Head of caudate nucleus (tissue), 42 donors: ENCODE measurements at regions not wholly inside any gene's neighbourhood (a gene's known extent, or its start where the extent isn't known, plus 50 kb on each side); places are given as distances from the start of the nearest gene placed in this dataset.
"Not testable (repeated sequence)": the region's sequence is repeated elsewhere in the genome, so short reads cannot be mapped to it uniquely, and the experiment has no call there.

Source experiments
- DNase-seq, 42 donors: peaks; one replicate each; pipeline versions ENCODE4 v3.0.0 to v3.0.0-alpha.2; 2020 to 2021; ENCODE audit warnings: mixed read lengths in 7 of 42
- intact Hi-C: fragments of 100-400 bp; cut with DNase I; formaldehyde crosslinking; loops from one replicate; pipeline ENCODE4 v1.15.0; 2022

DNA sequence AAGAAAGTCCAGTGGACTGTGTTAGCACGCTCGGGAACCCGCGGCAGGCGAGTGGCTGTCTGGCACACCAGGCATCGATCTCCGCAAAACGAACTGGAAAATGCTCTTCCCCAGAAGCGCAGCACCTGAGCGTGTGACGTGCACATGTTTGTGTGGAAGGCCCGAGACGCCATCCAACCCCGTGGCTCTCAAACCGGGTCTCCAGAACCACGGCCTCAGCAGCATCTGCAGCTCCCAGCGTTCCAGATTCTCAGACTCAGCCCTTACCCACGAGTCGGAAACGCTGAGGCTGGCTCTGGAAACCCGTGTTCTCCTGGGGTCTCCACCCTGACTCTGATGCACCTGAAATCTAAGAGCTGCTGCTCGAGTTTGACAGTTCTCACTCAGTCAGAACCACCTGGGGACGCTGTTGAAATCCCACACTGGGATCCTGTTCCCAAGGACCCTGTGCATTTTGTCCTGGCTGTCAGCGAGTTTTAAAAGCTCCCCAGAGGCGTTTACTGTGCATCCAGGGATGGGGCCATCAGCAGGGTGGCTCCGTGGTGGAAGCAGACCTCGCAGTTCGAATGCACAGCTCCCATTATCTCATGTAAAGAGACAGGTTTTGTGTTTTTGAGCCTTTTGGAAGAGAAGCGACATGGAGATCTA, 69.0 kb downstream of the DLL1 start:
- DNase-seq: peak in 14 of 42 donors; percentile 7 to 40 (median 20)
- intact Hi-C loops: no loop called here

DNA sequence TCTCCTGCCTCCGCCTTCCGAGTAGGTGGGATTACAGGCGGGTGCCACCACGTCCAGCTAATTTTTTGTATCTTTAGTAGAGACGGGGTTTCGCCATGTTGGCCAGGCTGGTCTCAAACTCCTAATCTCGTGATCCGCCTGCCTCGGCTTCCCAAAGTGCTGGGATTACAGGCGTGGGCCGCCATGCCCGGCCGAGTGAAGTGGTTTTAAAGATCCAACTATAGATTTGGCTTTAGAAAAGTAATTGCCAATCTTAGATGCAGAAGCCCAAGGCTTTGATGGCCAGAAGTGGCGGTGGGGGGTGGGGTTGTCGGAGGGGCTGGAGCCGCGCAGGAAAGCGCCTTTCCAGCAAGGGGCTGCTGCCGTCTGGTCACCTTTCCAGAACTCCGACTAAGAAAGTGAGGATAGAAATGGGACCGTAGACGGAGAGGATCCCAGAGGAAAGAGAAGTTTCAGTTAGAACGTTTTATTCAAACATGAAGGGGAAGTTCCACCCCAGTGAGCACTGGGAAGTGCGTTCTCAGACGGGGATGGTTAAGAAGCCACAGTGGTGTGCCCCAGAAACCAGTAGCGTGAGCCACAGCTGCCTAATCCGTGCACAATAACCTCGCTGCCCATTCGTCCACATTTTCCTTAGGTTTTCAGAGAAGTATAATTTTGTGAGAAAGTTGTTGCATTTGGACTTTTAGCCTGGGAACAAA, 69.7 kb downstream of the DLL1 start:
- intact Hi-C loops: no loop called here

DNA sequence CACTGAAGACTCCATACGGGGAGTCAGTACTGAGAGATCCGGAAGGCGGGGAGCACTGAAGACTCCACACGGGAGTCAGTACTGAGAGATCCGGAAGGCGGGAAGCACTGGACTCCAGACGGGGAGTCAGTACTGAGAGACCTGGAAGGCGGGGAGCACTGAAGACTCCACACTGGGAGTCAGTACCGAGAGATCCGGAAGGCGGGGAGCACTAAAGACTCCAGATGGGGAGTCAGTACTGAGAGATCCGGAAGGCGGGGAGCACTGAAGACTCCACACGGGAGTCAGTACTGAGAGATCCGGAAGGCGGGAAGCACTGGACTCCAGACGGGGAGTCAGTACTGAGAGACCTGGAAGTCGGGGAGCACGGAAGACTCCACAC, 77.2 kb downstream of the DLL1 start:
- DNase-seq: peak in 2 of 42 donors; percentile 3 to 11
- intact Hi-C loops: not testable (repeated sequence)

More for the DNA sequence above, 69.7 kb downstream of the DLL1 start:
- DNase-seq: peak in 12 of 42 donors; percentile 2 to 37 (median 14)

DNA sequence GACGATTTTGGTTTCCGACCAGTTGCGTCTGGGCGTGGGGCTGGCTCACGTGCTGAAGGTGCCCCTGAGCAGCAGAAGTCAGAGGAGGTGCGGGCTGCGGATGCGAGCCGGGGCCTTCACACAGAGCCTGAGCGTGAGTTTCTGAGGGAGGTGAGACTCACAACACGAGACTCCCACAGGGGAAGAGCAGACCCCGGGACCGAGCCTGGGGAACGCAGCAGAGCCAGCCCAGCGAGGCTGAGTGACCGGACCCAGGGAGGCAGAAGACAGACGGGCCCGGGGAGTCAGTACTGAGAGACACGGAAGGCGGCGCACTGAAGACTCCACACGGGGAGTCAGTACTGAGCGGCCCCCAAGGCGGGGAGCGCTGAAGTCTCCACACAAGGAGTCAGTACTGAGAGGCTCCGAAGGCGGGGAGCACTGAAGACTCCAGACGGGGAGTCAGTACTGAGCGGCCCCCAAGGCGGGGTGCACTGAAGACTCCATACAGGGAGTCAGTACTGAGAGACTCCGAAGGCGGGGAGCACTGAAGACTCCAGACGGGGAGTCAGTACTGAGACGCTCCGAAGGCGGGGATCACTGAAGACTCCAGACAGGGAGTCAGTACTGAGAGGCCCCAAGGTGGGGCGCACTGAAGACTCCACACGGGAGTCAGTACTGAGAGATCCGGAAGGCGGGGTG, 77.8 kb downstream of the DLL1 start:
- intact Hi-C loops: no loop called here
- peak in 7 of 42 donors; percentile 2 to 21 (median 10) for DNase-seq

DNA sequence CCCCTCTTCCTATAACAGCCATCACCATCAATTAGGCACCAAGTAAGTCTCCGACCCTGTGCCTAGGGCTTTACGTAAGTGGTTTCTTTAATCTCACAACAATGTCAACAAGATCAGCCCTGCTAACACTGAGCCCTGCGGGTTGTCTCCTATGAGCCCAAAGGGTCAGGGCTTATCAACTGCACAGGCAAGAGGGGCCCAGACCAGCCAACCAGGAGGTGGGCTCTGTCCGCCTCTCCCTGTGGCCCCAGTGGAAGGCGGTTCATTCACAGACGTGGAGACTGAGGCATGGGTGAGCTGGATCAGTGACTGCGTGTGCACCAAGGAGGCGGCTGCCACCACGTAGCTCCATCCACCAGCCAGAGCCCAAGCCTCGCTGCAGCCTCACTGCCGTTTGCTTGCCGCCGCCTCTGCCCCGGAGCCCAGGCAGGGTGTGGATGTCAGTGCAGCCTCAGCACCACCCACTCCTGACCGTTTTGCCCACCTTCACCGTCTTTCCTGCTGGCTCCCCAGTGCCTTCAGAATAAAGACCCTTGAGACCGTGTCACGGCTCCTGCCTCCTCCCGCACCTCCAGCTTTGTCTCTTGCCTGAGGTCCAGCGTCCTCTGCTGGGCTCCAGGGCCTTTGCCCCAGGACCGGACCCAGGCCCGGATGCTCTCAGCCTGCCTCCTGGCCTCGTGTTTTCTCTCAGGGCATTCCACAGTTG, 78.7 kb downstream of the DLL1 start:
- intact Hi-C loops: no loop called here
- DNase-seq: peak in 9 of 42 donors; percentile 3 to 34 (median 12)

DNA sequence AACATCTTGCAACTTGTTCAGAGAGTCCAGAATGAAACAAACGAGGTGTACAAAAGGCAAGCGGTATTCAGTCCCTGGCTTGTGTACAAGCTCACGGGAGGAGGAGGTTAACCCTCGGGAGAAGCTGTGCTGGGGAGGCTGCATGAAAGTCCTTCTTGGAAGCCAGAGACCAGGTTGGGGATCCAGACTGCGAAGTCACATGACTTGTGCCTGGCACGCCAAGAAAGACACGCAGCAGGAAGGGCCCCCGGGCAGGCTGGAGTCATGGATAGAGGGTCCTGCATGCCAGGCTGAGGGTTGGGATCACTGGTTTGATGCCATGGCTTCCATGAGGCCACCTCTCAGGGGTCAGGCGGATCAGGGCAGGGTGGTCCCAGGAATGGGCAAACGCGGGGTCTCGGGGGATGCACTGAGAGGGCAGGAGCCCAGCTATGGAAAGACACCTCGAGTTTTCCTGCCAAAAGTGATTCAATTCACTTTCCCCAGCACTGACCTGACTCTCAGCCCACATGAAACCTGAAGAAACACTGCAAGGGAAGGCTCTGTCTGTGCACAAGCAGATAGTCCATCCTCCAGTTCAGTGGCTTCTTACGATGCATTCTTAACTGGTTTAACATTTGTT, 79.4 kb downstream of the DLL1 start:
- intact Hi-C loops: no loop called here
- DNase-seq: peak in 8 of 42 donors; percentile 7 to 38 (median 12)

DNA sequence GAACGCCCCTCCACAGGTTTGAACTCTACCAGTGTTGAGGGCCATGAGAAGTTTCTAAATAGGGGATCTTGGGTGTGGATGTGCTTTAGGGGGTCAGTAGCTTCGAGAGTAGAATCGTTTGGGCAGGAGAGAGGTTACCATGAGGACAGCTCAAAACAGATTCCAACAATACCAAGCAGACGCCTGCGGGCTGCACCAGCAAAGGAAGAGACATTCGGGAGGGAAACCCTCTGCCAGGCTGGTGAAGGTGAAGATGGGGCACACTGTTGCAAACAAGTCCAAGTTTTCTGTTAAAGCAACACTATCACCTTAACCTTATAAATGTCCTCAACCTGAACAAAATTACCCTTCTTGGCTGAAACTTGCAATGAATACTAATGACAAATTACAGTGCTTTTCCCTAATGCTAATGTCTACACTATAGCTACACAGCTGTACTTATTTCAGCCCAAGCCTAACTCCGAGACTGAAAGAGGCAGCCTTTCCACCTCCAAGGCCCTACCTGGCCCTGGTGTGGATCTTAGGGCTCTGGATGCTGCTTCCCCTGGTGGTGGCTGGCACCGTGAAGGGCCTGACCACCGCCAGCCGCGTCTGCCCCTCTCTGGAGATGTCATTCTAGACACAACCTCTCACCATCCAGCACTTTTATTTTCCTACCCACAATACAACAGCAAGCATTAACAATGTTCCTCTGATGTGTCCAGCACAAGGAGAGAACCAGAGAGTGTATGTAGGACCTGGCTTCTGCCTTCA, 80.1 kb downstream of the DLL1 start:
- peak in 6 of 42 donors; percentile 1 to 30 (median 8) for DNase-seq
- intact Hi-C loops: no loop called here

DNA sequence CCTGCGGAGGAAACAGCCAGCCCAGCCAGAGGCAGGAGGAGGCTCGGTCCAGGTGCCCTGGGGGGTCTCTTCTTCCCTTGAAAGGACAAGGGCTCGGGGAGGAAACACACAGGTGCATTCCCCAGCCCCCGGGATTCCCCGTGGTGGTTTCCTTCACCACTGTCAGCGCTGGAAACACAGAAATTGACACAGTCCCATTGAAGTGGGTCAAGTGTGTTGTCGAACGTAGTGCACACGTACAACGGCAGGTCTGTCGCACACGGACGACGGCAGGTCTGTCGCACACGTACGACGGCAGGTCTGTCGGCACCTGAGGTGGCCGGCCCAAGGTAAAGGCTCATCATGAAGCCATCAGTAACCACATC, 80.9 kb downstream of the DLL1 start:
- DNase-seq: peak in 5 of 42 donors; percentile 4 to 24 (median 16)
- intact Hi-C loops: no loop called here

DNA sequence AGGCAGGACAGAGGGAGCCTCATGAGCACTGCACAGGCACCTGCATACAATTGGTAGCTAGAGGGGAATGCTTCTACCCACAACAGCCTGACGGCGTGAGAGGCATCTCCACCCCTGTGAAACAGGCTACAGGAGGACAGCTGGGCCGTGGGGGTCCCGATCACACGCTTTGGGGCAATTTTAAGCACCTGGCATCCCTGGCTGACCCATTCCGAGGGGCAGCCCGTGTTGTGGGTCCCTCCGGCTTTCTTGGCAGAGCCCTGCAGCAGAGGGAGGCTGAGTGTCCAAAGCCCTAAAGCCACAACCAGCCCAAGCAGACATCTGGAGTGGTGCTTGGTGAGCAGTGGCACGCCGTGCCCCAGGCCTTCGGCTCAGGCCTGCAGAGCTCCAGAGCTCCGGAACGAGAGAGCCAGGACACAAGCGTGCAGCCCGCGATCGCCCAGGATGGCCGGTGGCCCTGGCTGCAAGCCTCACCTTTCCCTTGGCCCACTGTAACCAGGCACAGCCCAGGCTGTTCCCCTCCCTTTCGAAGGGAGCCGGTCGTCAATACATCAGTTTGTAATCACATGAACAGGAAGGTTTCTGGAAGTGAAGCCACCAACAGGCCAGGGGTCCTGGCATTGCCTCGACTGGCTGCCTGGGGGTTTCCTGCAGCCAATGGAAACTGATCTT, 81.4 kb downstream of the DLL1 start:
- intact Hi-C loops: no loop called here
- peak in 12 of 42 donors; percentile 4 to 34 (median 14) for DNase-seq

DNA sequence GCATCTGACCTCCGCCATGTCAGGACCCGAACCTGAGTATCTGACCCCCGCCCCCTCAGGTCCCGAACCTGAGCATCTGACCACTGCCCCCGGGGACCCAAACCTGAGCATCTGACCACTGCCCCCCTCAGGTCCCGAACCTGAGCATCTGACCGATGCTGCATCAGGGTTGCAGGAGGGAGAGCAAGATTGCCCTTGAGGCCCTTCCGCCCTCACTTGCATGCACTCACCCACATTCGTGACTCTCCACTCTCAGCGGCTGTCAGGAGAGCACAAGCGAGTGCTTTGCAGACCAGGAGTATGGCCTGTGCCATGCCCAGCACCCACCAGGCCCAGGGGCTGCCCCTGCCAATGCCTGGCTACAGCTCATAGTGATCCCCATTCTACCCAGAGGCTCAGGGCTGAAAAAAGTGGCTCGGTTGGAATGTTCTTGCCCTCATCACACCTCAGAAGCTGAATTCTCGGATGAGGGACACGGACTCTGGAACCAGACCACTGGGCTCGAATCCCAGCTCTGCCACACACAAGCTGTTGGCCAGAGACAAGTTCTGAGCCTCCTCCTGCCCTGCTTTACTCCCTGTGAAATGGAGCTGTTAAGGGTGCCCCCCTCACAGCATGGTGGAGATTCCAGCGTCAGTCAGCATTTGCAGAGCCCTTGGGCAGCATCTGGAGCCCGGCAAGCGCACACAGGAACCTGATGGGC, 82.1 kb downstream of the DLL1 start:
- DNase-seq: peak in 14 of 42 donors; percentile 1 to 32 (median 12)
- intact Hi-C loops: no loop called here

DNA sequence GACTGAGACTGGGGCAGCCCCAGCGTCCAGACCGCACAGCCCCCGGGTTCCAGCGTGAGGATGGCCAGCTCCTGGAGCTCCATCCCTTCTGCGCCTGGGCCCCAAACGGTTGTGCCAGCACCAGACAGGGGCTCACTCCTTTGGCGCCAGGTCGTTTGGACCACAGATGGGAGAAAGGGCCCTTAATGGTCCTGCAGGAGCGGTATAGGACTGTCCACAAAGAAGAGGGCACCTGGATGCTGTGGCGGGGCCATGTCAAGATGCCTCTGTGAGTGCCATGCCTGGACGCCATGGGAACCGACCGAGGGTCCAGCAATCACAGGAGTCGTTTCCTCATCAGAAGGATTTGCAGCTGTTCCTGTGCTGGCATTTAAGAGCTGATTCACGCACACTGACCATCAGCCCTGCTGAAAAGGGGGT, 82.7 kb downstream of the DLL1 start:
- DNase-seq: peak in 11 of 42 donors; percentile 5 to 36 (median 23)
- intact Hi-C loops: no loop called here

DNA sequence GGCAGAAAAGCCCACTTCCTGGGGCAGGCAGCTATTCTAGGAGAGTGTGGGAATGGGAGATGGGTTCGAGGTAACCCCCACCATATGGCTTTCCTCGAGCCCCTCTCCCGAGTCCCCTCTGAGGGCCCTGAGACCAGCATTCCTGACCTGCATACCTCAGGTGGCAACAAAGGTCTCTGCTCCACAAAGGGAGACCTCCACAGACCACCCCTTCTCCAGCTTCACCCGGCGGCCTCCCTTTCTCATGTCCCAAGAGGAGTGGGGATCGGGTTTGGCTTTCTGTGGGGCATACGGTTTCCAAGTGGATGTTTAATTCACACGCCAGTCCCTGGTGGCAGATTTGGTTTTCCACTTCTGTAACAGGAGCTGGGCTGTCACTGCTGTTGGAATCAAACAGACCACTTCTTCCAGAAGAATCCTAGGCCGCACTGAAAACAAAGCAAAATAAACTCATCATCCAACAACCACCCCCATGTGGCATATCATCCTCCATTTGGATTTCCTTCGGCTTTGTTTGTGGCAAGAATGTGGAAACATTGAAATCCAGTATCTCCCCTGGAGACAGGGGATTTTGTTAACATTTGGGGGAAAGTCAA, 83.2 kb downstream of the DLL1 start:
- intact Hi-C loops: no loop called here

DNA sequence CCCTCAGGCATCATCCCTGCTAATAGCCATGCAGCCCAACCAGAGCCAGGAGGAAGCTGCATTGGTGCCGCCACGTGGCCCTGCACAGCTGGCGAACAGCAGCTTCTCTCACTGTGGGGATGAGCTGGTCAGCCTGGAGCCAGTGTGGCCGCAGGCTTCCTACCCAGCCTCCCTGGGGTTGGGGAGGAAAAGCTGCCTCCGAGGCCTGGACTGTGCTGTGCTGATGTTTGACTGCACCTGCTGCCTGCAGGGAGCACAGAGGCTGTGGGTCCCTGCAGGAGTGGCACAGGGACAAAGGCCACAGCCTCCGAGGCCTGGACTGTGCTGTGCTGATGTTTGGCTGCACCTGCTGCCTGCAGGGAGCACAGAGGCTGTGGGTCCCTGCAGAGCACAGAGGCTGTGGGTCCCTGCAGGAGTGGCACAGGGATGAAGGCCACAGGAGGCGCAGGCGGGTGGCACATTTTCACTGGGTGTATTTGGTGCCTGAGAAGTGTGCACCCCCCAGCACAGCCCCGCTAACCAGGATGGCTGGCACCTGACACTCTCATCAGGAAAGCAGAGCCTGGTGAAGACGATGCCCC, 83.9 kb downstream of the DLL1 start:
- peak in 10 of 42 donors; percentile 1 to 33 (median 18) for DNase-seq

More for the DNA sequence above, 83.2 kb downstream of the DLL1 start:
- DNase-seq: peak in 7 of 42 donors; percentile 3 to 33 (median 23)

DNA sequence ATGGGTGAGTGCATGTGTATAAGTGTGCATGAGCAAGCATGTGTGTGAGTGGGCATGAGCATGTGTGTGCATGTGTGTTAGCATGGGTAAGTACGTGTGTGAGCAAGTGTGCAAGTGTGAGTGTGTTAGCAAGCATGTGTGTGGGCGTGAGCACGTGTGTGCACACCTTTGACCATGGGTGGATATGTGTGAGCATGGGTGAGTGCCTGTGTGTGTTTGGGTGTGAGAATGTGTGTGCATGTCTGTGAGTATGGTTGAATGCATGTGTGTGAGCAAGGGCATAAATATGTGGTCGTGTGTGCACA, 84.6 kb downstream of the DLL1 start:
- DNase-seq: peak in 3 of 42 donors; percentile 3 to 20 (median 6)
- intact Hi-C loops: no loop called here

More for the DNA sequence above, 83.9 kb downstream of the DLL1 start:
- intact Hi-C loops: no loop called here

DNA sequence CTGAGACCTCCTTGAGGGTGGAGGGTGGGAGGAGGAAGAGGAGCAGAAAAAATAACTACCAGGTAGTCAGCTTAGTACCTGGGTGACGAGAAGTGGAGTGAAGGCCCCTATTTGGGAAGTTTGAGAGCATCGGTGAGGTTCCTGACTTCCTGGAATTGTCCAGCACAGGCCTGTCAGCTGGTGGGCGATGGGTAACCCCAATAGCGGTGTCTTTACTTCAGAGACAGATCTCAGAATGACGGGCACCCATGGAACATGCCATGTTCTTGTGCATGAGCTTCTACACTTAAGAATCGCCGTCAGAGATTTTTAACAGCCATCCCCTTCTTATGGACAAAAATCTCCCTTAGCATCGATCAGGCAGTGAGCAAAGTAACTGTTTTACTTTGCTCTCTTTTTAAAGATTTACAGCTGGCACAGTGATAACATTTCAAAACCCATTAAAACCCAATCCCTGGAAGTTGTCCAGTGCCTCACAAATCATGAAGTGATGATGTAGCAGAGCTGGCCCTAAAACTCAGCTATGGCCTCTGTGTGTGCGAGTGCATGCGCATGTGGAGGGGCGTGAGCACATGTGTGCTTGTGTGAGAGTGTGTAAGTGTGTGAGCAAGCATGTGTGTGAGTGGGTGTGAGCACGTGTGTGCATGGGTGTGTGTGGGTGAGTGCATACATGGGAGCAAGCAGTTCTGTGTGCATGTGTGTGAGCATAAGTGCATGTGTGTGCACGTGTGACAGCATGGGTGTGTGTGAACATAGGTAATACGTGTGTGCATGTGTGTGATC, 85.2 kb downstream of the DLL1 start:
- peak in 4 of 42 donors; percentile 1 to 20 (median 12) for DNase-seq
- intact Hi-C loops: no loop called here

DNA sequence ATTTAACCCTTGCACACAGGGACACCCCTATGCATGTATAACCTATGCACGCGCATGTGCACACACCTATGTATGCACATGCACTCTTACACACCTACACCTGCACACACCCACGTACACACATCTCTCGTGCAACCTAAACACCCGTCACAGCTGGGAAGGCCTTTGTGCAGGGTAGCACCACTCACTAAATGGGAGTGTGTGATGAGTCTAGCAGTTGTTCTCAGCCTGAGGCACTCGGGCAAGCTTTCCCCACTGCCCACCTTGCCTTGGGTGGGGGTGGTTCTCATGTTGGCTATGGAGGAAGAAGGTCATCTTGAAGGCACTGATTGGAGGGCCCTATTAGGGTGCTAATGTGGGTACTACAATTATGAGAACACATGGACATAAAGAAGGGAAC, 85.8 kb downstream of the DLL1 start:
- DNase-seq: peak in 2 of 42 donors; percentile 7 to 24
- intact Hi-C loops: no loop called here
